Psoas muscle (tissue), 7 donors: ENCODE measurements at regions not wholly inside any gene's neighbourhood (a gene's known extent, or its start where the extent isn't known, plus 50 kb on each side); places are given as distances from the start of the nearest gene placed in this dataset.

Experiments used
- ATAC-seq, 4 donors: fragments of 200-7000 bp; cut with Tn5 transposase; one replicate each; pipeline ENCODE4 v1.9.1; 2020; ENCODE audit warnings: moderate library complexity in 3 of 4, mild to moderate bottlenecking in 2 of 4
- DNase-seq, 2 donors: peaks; one replicate each; pipeline ENCODE4 v3.0.0-alpha.2; 2020
- H3K27ac ChIP-seq: fragments of 200-600 bp; one replicate; pipeline ENCODE4 v1.8.0; 2022
- H3K27me3 ChIP-seq, 3 donors: fragments of 200-600 bp in 1 of 3; one replicate each; pipeline versions ENCODE4 v1.6.1 to v1.8.0; 2013 to 2022; ENCODE audit warnings: low read length in 2 of 3, mild to moderate bottlenecking in 2 of 3, moderate library complexity in 1 of 3; ENCODE audit not compliant: insufficient read depth in 3 of 3
- H3K36me3 ChIP-seq, 2 donors: fragments of 200-600 bp in 1 of 2; one replicate each; pipeline versions ENCODE4 v1.6.1 to v1.8.0; 2013 to 2022; ENCODE audit warnings: low read depth in 1 of 2, mild to moderate bottlenecking in 1 of 2, moderate library complexity in 1 of 2; ENCODE audit not compliant: insufficient read depth in 1 of 2
- H3K4me1 ChIP-seq: fragments of 200-600 bp; one replicate; pipeline ENCODE4 v1.8.0; 2022
- H3K4me3 ChIP-seq: fragments of 200-600 bp; one replicate; pipeline ENCODE4 v1.8.0; 2022; ENCODE audit warnings: mild to moderate bottlenecking
- H3K9me3 ChIP-seq: fragments of 200-600 bp; one replicate; pipeline ENCODE4 v1.8.0; 2022
- WGBS, 3 donors: extraction: QIAGEN DNeasy Blood & Tissue Kit; methylation state at CpG; one replicate each; pipeline versions ENCODE4 v1.1.6 to v1.1.7; 2013; 5-methylcytosine and 5-hydroxymethylcytosine counted together
- intact Hi-C, 2 donors: fragments of 100-400 bp; cut with DNase I; formaldehyde crosslinking; loops; one replicate each; pipeline versions ENCODE4 v1.11.0 to v1.14.2; 2022
- TF ChIP-seq, protein P1 (sequence below): fragments of 200-600 bp; IDR thresholded peaks from one replicate; pipeline ENCODE4 v1.8.0; 2022; ENCODE audit warnings: antibody characterized with exemption
- donor health status: healthy with polysubstance abuse.
- donor health status: DM: no; HTN: no; CAD: no; lungs with moderate emphysema.
- donor health status: Bipolar disorder and iron deficiency.
- donor health status: healthy.
- donor health status: DM: yes; HTN: yes; CAD: no.
- donor health status: DM: no; HTN: no; CAD: no.
- donor health status: DM: yes; HTN: yes; CAD: no.

DNA sequence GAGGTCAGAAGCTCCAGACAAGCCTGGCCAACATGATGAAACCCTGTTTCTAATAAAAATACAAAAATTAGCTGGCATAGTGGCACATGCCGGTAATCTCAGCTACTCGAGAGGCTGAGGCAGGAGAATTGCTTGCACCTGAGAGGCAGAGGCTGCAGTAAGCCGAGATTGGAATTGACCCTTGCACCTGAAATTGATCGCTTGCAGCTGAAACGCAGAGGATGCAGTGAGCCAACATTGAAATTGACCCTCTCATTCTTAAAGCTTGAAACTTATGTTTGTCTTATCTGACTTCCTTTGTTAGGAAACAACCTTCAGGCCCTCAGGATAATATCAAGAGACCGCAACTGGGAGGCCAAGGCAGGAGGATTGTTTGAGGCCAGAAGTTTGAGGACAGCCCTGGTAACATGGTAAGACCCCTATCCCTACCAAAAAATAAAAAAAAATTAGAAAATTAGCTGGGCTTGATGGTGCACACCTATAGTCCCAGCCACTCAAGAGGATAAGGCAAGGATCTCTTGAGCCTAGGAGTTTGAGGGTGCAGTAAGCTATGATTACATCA is 376.6 kb upstream of the XYLT1 start:
- Histone ChIP-seq H3K27me3 (no peaks in the 10 kb centered on the region), H3K4me1 (no peaks in the 10 kb centered on the region), H3K9me3 (no peaks in the 10 kb centered on the region), H3K27ac (no peak overlapping the region), H3K36me3 (no peaks in the 10 kb centered on the region), H3K4me3 (no peak overlapping the region)
- TF ChIP-seq, protein P1, sequence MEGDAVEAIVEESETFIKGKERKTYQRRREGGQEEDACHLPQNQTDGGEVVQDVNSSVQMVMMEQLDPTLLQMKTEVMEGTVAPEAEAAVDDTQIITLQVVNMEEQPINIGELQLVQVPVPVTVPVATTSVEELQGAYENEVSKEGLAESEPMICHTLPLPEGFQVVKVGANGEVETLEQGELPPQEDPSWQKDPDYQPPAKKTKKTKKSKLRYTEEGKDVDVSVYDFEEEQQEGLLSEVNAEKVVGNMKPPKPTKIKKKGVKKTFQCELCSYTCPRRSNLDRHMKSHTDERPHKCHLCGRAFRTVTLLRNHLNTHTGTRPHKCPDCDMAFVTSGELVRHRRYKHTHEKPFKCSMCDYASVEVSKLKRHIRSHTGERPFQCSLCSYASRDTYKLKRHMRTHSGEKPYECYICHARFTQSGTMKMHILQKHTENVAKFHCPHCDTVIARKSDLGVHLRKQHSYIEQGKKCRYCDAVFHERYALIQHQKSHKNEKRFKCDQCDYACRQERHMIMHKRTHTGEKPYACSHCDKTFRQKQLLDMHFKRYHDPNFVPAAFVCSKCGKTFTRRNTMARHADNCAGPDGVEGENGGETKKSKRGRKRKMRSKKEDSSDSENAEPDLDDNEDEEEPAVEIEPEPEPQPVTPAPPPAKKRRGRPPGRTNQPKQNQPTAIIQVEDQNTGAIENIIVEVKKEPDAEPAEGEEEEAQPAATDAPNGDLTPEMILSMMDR: no peak
- intact Hi-C loops: no loop called here
- DNase-seq: no peak
- WGBS, 3 donors: 75 to 83% (median 79%) methylated on average over 6 of the region's 6 CpGs
- no peak for ATAC-seq

DNA sequence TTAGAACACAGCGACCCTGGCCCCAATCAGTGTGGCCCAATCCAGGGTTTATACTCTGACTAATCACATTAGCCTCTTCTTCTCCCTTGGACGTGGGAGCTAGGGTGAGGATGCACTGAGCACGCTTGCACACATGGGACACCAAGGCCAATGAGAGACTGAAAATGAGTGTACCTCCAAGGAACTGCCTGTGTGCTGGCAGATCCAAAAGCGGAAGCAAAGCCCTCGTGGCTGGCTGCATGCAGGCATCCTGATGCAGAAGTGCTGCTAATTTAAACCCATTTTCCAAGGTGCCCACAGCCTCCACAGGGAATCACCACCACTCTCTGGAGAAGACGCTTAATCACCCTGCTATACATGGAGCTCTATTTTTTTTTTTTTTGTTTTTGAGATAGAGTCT is 375.3 kb upstream of the XYLT1 start:
- no peak for ATAC-seq
- 80 to 85% (median 80%) methylated on average over 6 of the region's 6 CpGs for WGBS, 3 donors
- TF ChIP-seq, protein P1: no peak

DNA sequence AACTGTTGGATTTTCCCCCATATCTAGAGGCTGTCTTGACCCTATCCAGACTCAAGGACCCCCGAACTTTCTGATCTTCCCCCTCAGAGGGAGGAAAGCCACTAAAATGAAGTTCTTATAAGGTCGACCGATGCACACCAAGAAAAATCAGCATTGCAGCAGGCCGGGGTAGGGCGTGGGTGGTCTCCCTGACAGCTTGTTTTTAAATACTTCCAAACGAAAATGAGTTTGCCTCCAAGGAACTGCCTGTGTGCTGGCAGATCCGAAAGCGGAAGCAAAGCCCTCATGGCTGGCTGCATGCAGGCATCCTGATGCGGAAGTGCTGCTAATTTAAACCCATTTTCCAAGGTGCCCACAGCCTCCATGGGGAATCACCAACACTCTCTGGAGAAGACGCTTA is 374.3 kb upstream of the XYLT1 start:
- ATAC-seq: no peak
- Histone ChIP-seq H3K36me3 (no peaks in the 10 kb centered on the region), H3K4me3 (no peak overlapping the region), H3K9me3 (no peaks in the 10 kb centered on the region), H3K4me1 (no peaks in the 10 kb centered on the region), H3K27me3 (no peaks in the 10 kb centered on the region), H3K27ac (no peak overlapping the region)
- 64 to 71% (median 65%) methylated on average over 10 of the region's 10 CpGs for WGBS, 3 donors
- intact Hi-C loops: no loop called here
- DNase-seq: no peak
- TF ChIP-seq, protein P1: no peak

More for the DNA sequence above, 375.3 kb upstream of the XYLT1 start:
- Histone ChIP-seq H3K36me3 (no peaks in the 10 kb centered on the region), H3K4me3 (no peak overlapping the region), H3K27me3 (no peaks in the 10 kb centered on the region), H3K27ac (no peak overlapping the region), H3K4me1 (no peaks in the 10 kb centered on the region), H3K9me3 (no peaks in the 10 kb centered on the region)
- intact Hi-C loops: no loop called here
- DNase-seq: no peak

DNA sequence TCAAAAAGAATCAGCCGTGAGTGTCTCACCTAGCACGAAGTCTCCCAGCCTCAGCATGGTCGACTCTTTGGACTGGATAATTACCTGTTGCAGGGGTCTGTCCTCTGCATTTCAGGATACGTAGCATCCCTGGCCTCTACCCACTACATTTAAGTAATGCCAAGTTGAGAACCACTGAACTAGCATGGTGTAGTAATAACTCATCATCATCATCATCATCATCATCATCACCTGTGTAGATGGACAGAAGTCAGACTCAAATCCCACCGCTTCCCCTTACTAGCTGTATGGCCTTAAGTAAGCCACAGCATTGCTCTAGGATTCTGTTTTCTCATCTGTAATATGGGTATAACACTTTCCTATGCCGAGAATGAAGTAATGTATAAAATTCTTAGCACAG is 373.1 kb upstream of the XYLT1 start:
- Histone ChIP-seq H3K36me3 (no peaks in the 10 kb centered on the region), H3K9me3 (no peaks in the 10 kb centered on the region), H3K27ac (no peak overlapping the region), H3K4me1 (no peaks in the 10 kb centered on the region), H3K4me3 (no peak overlapping the region), H3K27me3 (no peaks in the 10 kb centered on the region)
- no peak for DNase-seq
- intact Hi-C loops: no loop called here
- WGBS, 3 donors: 85 to 90% (median 89%) methylated on average over 6 of the region's 6 CpGs
- TF ChIP-seq, protein P1: no peak
- ATAC-seq: no peak

DNA sequence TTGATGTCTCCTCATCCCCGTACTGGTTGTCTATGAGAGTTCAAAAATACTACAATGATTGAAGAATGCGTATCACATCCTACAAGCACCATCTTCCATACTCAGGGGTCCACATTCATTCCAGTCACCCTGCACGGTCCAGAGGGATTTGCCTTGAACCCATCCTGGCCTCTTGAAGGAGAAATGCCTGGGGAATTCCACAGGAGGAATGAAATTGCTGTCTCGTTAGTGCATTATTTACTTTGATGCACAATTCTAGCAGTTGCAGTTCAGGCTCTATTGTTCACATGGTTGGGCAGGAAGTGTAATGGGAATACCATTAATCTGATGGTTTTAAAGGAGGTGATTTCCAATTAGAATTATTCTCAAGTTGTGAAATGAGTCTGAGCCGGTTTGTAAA is 369.1 kb upstream of the XYLT1 start:
- Histone ChIP-seq H3K9me3 (no peaks in the 10 kb centered on the region), H3K27ac (no peak overlapping the region), H3K4me3 (no peak overlapping the region), H3K27me3 (peaks cover 0 to 2% (median 0%) of the 10 kb centered on the region in 3 donors), H3K4me1 (no peaks in the 10 kb centered on the region), H3K36me3 (no peaks in the 10 kb centered on the region)
- WGBS, 3 donors: 50 to 53% (median 52%) methylated on average over 5 of the region's 5 CpGs
- TF ChIP-seq, protein P1: no peak
- intact Hi-C loops: no loop called here
- DNase-seq: no peak
- no peak for ATAC-seq
